Activated T-cell treated with anti-CD3 and anti-CD28 coated beads, Interleukin-2, amount 50 U/mL, for 24 hours (primary cell): ENCODE measurements at regions not wholly inside any gene's neighbourhood (a gene's known extent, or its start where the extent isn't known, plus 50 kb on each side); places are given as distances from the start of the nearest gene placed in this dataset.
"Not testable (repeated sequence)": the region's sequence is repeated elsewhere in the genome, so short reads cannot be mapped to it uniquely, and the experiment has no call there.

ENCODE experiments used
- DNase-seq: peaks from one replicate; pipeline ENCODE4 v3.0.0-alpha.2; 2020
- H3K27ac Mint-ChIP-seq: 2 replicates; pipeline ENCODE4 v1.8.0; 2020; ENCODE audit warnings: mild to moderate bottlenecking, mixed read lengths
- H3K27me3 Mint-ChIP-seq: 2 replicates; pipeline ENCODE4 v1.8.0; 2020; ENCODE audit warnings: mixed read lengths
- H3K36me3 Mint-ChIP-seq: 2 replicates; pipeline ENCODE4 v1.8.0; 2020; ENCODE audit warnings: low read depth, mixed read lengths
- H3K4me1 Mint-ChIP-seq: 2 replicates; pipeline ENCODE4 v1.8.0; 2020; ENCODE audit warnings: low read depth, mixed read lengths
- H3K4me3 Mint-ChIP-seq: 2 replicates; pipeline ENCODE4 v1.8.0; 2020; ENCODE audit warnings: mild to moderate bottlenecking, moderate library complexity, mixed read lengths
- H3K9me3 Mint-ChIP-seq: 2 replicates; pipeline ENCODE4 v1.8.0; 2020; ENCODE audit warnings: mixed read lengths

DNA sequence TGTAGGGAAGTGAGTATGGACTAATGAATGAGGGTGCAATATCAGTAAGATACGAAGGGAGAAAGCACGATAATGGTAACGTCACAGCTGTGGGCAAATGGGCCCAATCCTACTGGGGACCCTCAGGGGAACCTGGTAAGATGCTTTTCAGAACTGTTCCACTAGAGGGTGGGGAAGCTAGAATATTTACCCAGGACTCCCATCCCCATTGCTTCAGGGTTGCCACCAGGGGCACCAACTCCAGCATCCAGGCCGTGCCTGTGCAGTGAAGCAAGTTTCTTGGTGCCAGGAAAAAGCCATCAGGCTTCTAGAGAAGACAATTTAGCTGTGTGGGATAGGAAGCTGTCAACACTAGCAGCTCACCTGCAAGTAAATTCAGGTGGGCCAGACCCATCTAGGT lies 409.3 kb downstream of the AGTPBP1 start:
- Mint-ChIP-seq H3K4me3 (no peak overlapping the region), H3K27ac (no peak overlapping the region), H3K9me3 (no peaks in the 10 kb centered on the region), H3K4me1 (no peaks in the 10 kb centered on the region), H3K27me3 (peaks cover 2% of the 10 kb centered on the region), H3K36me3 (no peaks in the 10 kb centered on the region)
- DNase-seq = no peak

DNA sequence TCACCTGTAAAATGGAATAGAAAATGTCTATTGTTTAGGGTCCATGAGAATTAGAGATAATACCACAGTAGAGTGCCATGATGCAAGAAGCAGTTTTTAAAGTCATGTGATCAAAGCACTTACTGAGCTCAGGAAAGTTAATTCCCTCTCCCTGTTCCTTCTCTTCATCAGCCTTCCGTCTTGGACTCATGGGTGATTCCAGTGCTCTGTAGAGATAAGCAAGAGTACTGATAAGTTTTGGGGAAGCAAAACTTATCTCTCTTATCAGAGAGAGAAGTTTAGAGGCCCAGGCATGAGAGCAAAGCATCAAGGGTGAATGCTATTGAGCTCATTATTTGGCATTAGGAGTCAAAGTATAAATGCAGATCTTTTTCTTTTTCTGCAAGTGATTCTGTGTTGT lies 410.1 kb downstream of the AGTPBP1 start:
- Mint-ChIP-seq H3K4me3 (no peak overlapping the region), H3K27me3 (peaks cover 2% of the 10 kb centered on the region), H3K36me3 (no peaks in the 10 kb centered on the region), H3K4me1 (no peaks in the 10 kb centered on the region), H3K27ac (no peak overlapping the region), H3K9me3 (peaks cover 4% of the 10 kb centered on the region)
- no peak for DNase-seq

DNA sequence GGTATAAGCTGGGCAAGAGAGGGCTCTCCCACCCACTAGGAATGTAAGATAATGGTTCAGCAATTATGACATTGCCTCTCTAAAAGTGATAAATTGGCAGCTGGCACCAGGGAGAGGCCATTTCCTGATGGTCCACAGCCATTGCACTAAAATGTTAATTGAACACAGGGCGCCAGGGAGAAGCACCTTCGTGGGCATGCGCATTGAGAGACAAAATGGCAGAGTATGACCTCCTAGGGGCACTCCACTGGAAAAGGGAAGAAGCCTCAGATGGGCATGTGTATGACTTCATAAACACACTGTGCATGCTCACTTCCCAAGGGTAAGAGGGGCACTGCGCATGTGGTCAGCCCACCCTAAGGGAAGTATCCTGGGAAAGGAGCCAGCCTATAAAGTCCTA lies 419.2 kb downstream of the AGTPBP1 start:
- H3K27ac Mint-ChIP-seq = no peak overlapping the region
- no peaks in the 10 kb centered on the region for H3K36me3 Mint-ChIP-seq
- peaks cover 16% of the 10 kb centered on the region for H3K9me3 Mint-ChIP-seq
- H3K4me1 Mint-ChIP-seq = no peaks in the 10 kb centered on the region
- H3K4me3 Mint-ChIP-seq = no peak overlapping the region
- DNase-seq = no peak
- H3K27me3 Mint-ChIP-seq = peaks cover 4% of the 10 kb centered on the region

DNA sequence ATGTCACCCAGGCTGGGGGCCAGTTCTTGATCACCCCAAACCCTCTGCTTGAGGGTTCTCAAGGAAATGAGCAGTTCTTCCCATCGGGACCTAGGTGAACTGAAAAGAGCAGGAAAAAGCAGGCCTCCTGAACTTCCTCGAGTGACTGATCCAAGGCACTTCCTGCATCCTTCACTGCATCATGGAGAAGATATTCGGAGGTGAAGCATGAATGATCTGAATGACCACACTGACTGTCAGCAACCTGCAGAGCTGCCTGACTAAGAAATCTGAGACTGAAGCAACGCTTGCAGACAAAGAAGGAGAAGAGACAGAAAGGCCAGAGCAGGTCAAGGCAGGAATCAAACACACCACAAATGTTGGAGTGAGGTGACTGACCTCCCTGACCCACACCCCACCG lies 420.2 kb downstream of the AGTPBP1 start:
- Mint-ChIP-seq H3K27me3 (peaks cover 4% of the 10 kb centered on the region), H3K4me3 (no peak overlapping the region), H3K27ac (no peak overlapping the region), H3K36me3 (no peaks in the 10 kb centered on the region), H3K4me1 (no peaks in the 10 kb centered on the region), H3K9me3 (peaks cover 12% of the 10 kb centered on the region)
- DNase-seq = no peak

DNA sequence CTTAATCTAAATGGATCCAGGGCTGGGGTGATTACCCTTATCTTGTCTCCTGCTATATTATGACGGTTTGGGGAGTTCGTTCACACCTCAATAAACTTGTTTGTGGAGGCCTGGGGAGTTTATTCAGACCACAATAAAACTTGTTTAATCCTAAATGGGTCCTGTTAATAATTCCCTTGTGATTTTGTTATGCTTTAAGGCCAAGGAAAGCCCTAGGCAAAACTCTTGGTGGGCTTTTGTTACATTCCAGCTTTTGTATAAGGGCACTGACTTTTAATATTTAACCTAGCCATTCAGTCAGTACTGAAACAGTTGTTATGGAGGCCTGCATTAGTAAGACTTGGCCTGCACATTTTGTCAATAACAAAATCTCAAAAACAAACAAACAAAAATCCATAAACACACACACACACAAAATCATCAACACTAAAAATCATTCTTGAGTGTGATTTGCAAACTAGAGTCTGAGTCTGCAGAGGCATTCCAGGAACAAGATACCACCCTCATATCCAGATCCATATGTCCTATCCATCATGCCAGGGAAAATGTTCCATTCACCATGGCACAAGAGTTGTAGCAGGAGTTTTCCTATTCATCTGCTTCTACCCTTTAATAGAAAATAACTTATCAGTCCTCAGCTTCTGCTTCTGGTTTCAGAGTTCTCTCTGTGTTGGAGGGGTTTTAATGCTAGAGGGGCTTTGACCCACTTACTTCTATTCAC lies 421.7 kb downstream of the AGTPBP1 start:
- Mint-ChIP-seq H3K27ac (no peak overlapping the region), H3K27me3 (peaks cover 4% of the 10 kb centered on the region), H3K4me3 (no peak overlapping the region), H3K4me1 (no peaks in the 10 kb centered on the region), H3K9me3 (peaks cover 9% of the 10 kb centered on the region), H3K36me3 (no peaks in the 10 kb centered on the region)
- no peak for DNase-seq

DNA sequence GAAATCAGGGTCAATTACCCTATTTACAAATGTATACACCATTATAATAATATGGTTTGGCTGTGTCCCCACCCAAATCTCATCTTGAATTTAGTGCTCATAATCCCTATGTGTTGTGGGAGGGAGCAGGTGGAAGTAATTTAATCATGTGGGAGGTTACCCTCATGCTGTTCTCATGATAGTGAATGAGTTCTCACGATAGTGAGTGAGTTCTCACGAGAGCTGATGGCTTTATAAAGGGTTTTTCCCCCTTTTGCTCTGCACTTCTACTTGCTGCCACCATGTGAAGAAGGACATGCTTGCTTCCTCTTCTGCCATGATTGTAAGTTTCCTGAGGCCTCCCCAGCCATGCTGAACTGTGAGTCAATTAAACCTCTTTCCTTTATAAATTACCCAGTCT lies 426.2 kb downstream of the AGTPBP1 start:
- not testable (repeated sequence) for H3K36me3 Mint-ChIP-seq, H3K27ac Mint-ChIP-seq, DNase-seq, H3K4me3 Mint-ChIP-seq, H3K27me3 Mint-ChIP-seq, H3K4me1 Mint-ChIP-seq
- peaks cover 13% of the 10 kb centered on the region for H3K9me3 Mint-ChIP-seq

DNA sequence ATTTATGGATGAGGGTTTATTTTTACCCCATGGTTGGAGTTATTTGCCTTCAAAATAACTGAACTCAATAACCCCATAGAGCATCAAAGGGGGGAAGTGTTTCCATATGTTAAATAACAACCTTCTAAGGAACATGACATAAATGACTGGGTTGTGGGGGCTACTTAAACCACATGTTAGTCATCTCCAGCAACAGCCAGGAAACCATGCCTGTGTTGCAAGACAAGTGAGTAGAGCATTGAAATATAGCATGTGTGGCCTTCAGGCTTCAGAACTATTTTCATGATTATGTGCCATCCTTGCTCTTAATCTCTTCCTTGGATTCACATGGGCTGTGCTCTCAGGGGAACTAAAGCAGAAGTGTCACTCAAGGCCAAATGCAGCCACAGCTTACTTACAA lies 431.2 kb downstream of the AGTPBP1 start:
- no peak overlapping the region for H3K27ac Mint-ChIP-seq
- H3K4me3 Mint-ChIP-seq = no peak overlapping the region
- H3K27me3 Mint-ChIP-seq = peaks cover 3% of the 10 kb centered on the region
- no peak for DNase-seq
- peaks cover 19% of the 10 kb centered on the region for H3K9me3 Mint-ChIP-seq
- H3K4me1 Mint-ChIP-seq = no peaks in the 10 kb centered on the region
- H3K36me3 Mint-ChIP-seq = no peaks in the 10 kb centered on the region

DNA sequence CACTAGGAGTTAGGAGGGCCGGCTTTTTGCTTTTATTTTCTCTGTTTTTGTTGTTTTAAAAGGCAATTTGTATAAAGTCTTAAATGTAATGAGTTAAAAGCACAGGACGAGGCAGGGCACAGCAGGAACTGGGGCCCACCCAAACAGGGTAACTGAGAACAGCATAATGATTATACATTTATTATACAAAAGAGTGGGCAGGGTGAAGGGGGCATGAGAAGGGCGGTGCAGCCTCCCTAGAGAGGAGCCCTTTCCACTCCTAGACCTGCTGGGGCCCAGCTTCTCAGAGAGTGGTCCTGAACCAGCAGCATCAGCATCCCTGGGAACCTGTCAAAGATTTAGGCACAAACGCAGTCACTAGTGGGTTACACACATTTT lies 438.0 kb downstream of the AGTPBP1 start:
- Mint-ChIP-seq H3K27me3 (peaks cover 9% of the 10 kb centered on the region), H3K9me3 (peaks cover under 1% of the 10 kb centered on the region), H3K4me3 (no peak overlapping the region), H3K4me1 (no peaks in the 10 kb centered on the region), H3K36me3 (no peaks in the 10 kb centered on the region), H3K27ac (no peak overlapping the region)
- no peak for DNase-seq

DNA sequence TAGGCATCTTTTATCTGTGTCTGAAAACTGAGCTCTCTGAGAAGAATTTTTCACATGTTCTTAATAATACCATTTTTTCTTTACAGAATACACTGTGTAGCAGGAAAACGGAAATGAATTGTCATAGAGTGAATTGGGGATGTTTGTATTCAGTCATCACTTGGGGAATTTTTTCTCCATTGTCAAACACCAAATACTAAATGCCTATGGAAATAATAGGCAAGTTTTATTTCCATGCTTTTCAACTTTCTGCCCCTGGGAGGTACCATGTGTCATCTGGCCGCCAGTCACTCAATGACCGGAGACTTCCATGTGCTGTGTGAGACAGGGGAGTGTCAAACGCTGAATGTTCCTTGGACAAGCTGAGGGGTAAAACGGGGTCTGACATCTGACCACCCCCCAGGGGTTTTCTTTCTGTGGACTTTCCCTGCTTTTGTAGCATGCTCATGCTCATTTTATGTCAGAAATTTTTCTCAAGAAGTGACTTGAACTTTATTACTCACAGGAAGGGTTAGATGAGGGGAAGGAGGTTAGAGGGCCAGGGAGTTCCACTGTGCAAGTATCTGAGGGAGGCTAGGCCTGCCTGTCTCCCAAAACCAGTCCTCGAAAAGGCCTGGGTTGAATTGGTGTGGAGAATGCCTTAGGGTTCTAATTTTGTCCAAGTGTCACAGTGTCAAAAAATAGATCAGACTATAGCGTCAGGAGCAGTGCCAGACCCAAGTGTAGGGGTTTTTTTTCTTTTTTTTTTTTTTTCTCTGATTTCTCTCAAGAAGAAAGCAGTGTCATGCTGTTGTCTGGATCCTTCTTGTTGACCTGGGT lies 438.6 kb downstream of the AGTPBP1 start:
- H3K36me3 Mint-ChIP-seq = no peaks in the 10 kb centered on the region
- DNase-seq = no peak
- no peaks in the 10 kb centered on the region for H3K9me3 Mint-ChIP-seq
- H3K27me3 Mint-ChIP-seq = peaks cover 13% of the 10 kb centered on the region
- no peaks in the 10 kb centered on the region for H3K4me1 Mint-ChIP-seq
- no peak overlapping the region for H3K4me3 Mint-ChIP-seq
- H3K27ac Mint-ChIP-seq = no peak overlapping the region

DNA sequence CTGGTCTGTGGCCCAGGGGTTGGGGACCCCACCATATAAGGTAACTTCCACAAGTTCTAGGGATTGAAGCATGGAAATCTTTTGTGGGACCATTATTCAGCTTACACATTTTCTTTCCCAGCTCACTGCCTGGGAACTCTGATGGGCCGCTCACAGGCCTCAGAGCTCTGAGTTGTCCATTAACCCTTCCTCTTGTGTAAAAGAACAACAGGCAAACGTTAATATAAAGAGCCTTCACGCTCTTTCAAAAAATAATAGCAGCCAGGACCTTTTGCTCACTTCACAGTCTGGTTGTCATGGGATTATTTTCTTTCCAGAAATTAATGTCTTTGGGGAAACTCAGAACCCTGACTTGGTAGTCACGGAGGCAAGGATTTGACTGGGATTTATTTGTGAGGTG lies 443.3 kb downstream of the AGTPBP1 start:
- H3K4me3 Mint-ChIP-seq = no peak overlapping the region
- H3K36me3 Mint-ChIP-seq = no peaks in the 10 kb centered on the region
- H3K27ac Mint-ChIP-seq = no peak overlapping the region
- H3K4me1 Mint-ChIP-seq = no peaks in the 10 kb centered on the region
- no peaks in the 10 kb centered on the region for H3K9me3 Mint-ChIP-seq
- DNase-seq = no peak
- peaks cover 23% of the 10 kb centered on the region for H3K27me3 Mint-ChIP-seq

DNA sequence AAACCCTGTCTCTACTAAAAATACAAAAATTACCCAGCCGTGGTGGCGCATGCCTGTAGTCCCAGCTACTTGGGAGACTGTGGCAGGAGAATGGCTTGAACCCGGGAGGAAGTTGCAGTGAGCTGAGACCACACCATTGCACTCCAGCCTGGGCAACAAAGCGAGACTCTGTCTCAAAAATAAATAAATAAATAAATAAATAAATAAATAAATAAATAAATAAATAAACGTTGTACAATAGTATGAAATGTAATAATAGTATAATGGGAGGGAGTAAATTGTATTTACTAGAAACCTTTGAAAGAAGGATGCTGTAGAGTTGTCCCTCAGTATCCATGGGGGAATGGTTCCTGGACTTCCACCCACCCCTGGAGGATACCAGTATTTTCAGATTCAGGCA lies 446.5 kb downstream of the AGTPBP1 start:
- not testable (repeated sequence) for H3K9me3 Mint-ChIP-seq, DNase-seq, H3K36me3 Mint-ChIP-seq, H3K4me3 Mint-ChIP-seq, H3K27ac Mint-ChIP-seq
- Mint-ChIP-seq H3K4me1 (peaks cover 14% of the 10 kb centered on the region), H3K27me3 (peaks cover 32% of the 10 kb centered on the region)

DNA sequence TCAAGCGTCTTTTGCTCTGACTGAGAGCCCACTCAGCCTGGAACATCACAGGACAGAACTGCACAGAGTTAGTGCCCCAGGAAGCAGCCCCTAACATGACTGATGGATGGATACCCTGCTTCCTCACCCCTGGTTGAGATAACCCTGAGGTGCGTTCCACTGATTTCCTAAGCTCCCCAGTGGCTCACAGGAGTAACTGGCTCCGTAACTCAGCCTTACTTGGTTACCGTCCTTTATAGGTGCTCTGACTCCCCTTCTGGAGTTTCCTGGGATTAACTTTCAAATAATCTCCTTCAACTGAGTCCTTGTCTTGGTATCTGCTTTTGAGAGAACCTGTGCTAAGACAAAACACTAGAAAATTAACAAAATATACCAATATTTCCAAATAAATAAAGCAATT lies 449.5 kb downstream of the AGTPBP1 start:
- Mint-ChIP-seq H3K4me3 (no peak overlapping the region), H3K9me3 (no peaks in the 10 kb centered on the region), H3K4me1 (peaks cover 25% of the 10 kb centered on the region), H3K36me3 (no peaks in the 10 kb centered on the region), H3K27me3 (peaks cover 20% of the 10 kb centered on the region), H3K27ac (no peak overlapping the region)
- DNase-seq = no peak

DNA sequence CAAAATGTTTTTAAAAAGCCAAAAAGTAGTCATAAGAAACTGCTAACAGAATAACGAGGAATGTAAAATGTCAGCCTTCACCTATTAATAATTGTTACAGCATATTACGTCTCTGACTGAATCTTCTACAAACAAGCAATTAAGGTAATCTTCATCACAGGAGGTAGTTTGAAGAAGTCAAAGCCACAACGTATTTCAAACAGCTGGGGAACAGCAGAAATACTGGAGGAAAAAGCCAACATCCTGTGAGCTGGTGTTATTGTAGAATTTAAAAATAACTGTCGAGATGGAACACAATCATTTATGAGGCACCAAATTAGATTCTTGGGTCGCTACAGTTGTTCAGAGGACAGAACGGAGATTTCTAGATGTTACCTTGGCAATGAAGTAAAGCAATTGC lies 450.5 kb downstream of the AGTPBP1 start:
- H3K9me3 Mint-ChIP-seq = no peaks in the 10 kb centered on the region
- no peaks in the 10 kb centered on the region for H3K36me3 Mint-ChIP-seq
- H3K4me3 Mint-ChIP-seq = no peak overlapping the region
- H3K27ac Mint-ChIP-seq = no peak overlapping the region
- H3K27me3 Mint-ChIP-seq = peaks cover 20% of the 10 kb centered on the region
- H3K4me1 Mint-ChIP-seq = peaks cover 25% of the 10 kb centered on the region
- no peak for DNase-seq

DNA sequence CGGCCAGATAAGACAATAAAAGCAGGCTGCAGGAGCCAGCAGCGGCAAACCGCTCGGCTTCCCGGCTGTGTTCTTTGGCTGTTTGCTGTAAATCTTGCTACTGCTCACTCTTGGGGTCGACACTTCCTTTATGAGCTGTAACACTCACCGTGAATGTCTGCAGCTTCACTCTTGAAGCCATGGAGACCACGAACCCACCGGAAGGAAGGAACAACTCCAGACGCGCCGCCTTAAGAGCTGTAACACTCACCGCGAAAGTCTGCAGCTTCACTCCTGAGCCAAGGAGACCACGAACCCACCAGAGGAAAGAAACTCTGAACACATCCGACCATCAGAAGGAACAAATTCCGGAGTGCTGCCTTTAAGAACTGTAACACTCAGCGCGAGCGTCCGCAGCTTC lies 451.7 kb downstream of the AGTPBP1 start:
- peak overlapping the region; percentile 67 for H3K4me3 Mint-ChIP-seq
- H3K36me3 Mint-ChIP-seq = no peaks in the 10 kb centered on the region
- peaks cover 25% of the 10 kb centered on the region for H3K4me1 Mint-ChIP-seq
- H3K9me3 Mint-ChIP-seq = no peaks in the 10 kb centered on the region
- peak; percentile 39 for DNase-seq
- peaks cover 16% of the 10 kb centered on the region for H3K27me3 Mint-ChIP-seq
- no peak overlapping the region for H3K27ac Mint-ChIP-seq

DNA sequence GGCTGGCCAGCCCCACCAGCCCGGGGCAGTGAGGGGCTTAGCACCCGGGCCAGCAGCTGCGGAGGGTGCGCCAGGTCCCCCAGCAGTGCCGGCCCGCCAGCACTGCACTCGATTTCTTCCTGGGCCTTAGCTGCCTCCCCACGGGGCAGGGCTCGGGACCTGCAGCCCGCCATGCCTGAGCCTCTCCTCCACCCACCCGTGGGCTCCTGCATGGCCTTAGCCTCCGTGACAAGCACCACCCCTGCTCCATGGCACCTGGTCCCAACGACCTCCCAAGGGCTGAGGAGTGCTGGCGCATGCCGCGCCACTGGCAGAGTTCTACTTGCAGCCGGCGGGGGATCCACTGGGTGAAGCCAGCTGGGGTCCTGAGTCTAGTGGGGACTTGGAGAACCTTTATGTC lies 452.6 kb downstream of the AGTPBP1 start:
- Mint-ChIP-seq H3K9me3 (no peaks in the 10 kb centered on the region), H3K4me3 (no peak overlapping the region), H3K36me3 (no peaks in the 10 kb centered on the region), H3K27ac (no peak overlapping the region), H3K4me1 (peaks cover 25% of the 10 kb centered on the region), H3K27me3 (peaks cover 12% of the 10 kb centered on the region)
- DNase-seq = no peak
